Endothelial cell (in vitro differentiated cells): ENCODE measurements at regions not wholly inside any gene's neighbourhood (a gene's known extent, or its start where the extent isn't known, plus 50 kb on each side); places are given as distances from the start of the nearest gene placed in this dataset.

Experiments used
- DNase-seq: peaks from one replicate; pipeline ENCODE4 v3.0.0; 2021; ENCODE audit warnings: low spot score
- H3K27ac Mint-ChIP-seq: one replicate; pipeline ENCODE4 v1.8.0; 2021; ENCODE audit warnings: mixed read lengths, inconsistent platforms; ENCODE audit not compliant: unreplicated experiment
- H3K27me3 Mint-ChIP-seq: one replicate; pipeline ENCODE4 v1.8.0; 2021; ENCODE audit warnings: mild to moderate bottlenecking, moderate library complexity, mixed read lengths, inconsistent platforms; ENCODE audit not compliant: unreplicated experiment
- H3K36me3 Mint-ChIP-seq: one replicate; pipeline ENCODE4 v1.8.0; 2021; ENCODE audit warnings: mild to moderate bottlenecking, low read depth, mixed read lengths, inconsistent platforms; ENCODE audit not compliant: unreplicated experiment
- H3K4me1 Mint-ChIP-seq: one replicate; pipeline ENCODE4 v1.8.0; 2021; ENCODE audit warnings: mild to moderate bottlenecking, mixed read lengths, inconsistent platforms; ENCODE audit not compliant: unreplicated experiment
- H3K4me3 Mint-ChIP-seq: one replicate; pipeline ENCODE4 v1.8.0; 2021; ENCODE audit warnings: mild to moderate bottlenecking, mixed read lengths, inconsistent platforms; ENCODE audit not compliant: unreplicated experiment
- H3K9me3 Mint-ChIP-seq: one replicate; pipeline ENCODE4 v1.8.0; 2021; ENCODE audit warnings: mixed read lengths, inconsistent platforms; ENCODE audit not compliant: unreplicated experiment
- CTCF ChIP-seq: fragments of 200-600 bp; sonication (generic); IDR thresholded peaks from one replicate; pipeline ENCODE4 v1.5.0; 2021; ENCODE audit warnings: antibody characterized with exemption; ENCODE audit not compliant: unreplicated experiment

DNA sequence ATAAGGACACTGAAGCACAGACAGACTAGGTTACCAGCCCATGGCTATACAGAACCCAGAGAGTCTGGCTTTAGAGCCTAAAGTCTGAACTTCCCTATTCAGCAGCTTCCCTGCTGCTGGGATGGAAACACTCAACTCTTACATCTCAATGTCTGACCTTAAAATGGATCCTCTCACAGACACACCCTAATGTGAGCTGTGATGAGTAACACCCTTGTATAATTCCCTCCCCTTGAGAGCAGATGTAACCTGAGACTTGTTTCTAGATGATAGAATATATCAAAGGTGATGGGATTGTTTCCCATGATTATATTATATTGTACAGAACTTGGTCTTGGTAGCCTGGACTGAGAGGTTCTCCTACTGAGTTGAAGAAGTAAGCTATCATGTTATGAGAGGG, 577.1 kb upstream of the KLHL29 start:
- Mint-ChIP-seq H3K27me3 (peaks cover 2% of the 10 kb centered on the region), H3K4me3 (no peak overlapping the region), H3K9me3 (peaks cover 8% of the 10 kb centered on the region), H3K27ac (no peak overlapping the region), H3K36me3 (no peaks in the 10 kb centered on the region), H3K4me1 (no peaks in the 10 kb centered on the region)
- no peak for TF ChIP-seq CTCF
- no peak for DNase-seq

GRCh38 chr2:22810602-22811001, 574.4 kb upstream of the KLHL29 start:
- H3K4me3 Mint-ChIP-seq: no peak overlapping the region
- DNase-seq: no peak
- H3K9me3 Mint-ChIP-seq: peaks cover 8% of the 10 kb centered on the region
- no peak for TF ChIP-seq CTCF
- H3K27ac Mint-ChIP-seq: no peak overlapping the region
- H3K4me1 Mint-ChIP-seq: no peaks in the 10 kb centered on the region
- peaks cover 3% of the 10 kb centered on the region for H3K27me3 Mint-ChIP-seq
- H3K36me3 Mint-ChIP-seq: no peaks in the 10 kb centered on the region

- no peak for DNase-seq
- Mint-ChIP-seq H3K36me3 (no peaks in the 10 kb centered on the region), H3K9me3 (no peaks in the 10 kb centered on the region), H3K27me3 (peaks cover 3% of the 10 kb centered on the region), H3K4me3 (no peak overlapping the region), H3K4me1 (no peaks in the 10 kb centered on the region), H3K27ac (no peak overlapping the region)
- TF ChIP-seq CTCF: no peak
Observed at GRCh38 chr2:22812065-22812680, 572.8 kb upstream of the KLHL29 start.

DNA sequence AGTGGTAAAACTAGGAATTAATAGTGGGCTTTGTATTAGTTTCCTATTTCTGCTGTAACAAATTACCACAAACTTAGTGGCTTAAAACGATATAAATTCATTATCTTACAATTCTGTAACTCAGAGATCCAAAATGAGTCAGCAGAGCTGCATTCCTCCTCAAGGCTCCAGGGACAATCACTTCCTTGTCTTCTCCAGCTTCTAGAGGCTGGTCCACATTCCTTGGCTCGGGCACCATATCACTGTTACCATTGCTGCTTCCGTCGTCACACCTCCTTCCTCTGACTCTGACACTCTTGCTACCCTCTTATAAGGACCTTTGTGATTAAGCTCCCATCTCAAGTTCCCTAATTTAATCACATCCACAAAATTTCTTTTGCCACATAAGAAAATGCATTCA, 567.8 kb upstream of the KLHL29 start:
- H3K27me3 Mint-ChIP-seq: peaks cover 1% of the 10 kb centered on the region
- no peaks in the 10 kb centered on the region for H3K4me1 Mint-ChIP-seq
- H3K4me3 Mint-ChIP-seq: no peak overlapping the region
- no peaks in the 10 kb centered on the region for H3K9me3 Mint-ChIP-seq
- no peak for TF ChIP-seq CTCF
- no peak for DNase-seq
- H3K36me3 Mint-ChIP-seq: no peaks in the 10 kb centered on the region
- no peak overlapping the region for H3K27ac Mint-ChIP-seq

DNA sequence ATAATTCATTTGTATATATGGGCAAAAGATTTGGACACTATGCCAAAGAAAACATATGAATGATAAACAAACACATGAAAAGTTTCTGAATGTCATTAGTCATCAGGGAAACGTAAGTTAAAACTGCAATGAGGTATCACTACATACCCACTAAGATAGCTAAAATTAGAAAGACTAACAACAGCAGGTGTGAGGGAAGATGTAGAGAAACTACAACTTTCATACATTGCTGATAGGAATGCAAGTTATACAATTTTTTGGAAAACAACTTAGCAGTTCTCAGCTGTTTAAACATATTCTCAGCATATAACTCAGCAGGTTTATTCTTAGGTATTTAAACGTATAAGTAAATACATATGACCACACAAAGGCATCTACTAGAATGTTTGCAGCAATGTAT, 563.5 kb upstream of the KLHL29 start:
- H3K27ac Mint-ChIP-seq: no peak overlapping the region
- no peak overlapping the region for H3K4me3 Mint-ChIP-seq
- DNase-seq: no peak
- no peak for TF ChIP-seq CTCF
- peaks cover 1% of the 10 kb centered on the region for H3K27me3 Mint-ChIP-seq
- no peaks in the 10 kb centered on the region for H3K4me1 Mint-ChIP-seq
- no peaks in the 10 kb centered on the region for H3K36me3 Mint-ChIP-seq
- no peaks in the 10 kb centered on the region for H3K9me3 Mint-ChIP-seq
